GM21423 (cell line): ENCODE measurements at regions not wholly inside any gene's neighbourhood (a gene's known extent, or its start where the extent isn't known, plus 50 kb on each side); places are given as distances from the start of the nearest gene placed in this dataset.
"Not testable (repeated sequence)": the region's sequence is repeated elsewhere in the genome, so short reads cannot be mapped to it uniquely, and the experiment has no call there.

ENCODE experiments used
- ATAC-seq: cut with Tn5 transposase; IDR thresholded peaks from one replicate; pipeline ENCODE4 v1.9.1; 2021; ENCODE audit warnings: mild to moderate bottlenecking, moderate library complexity; ENCODE audit not compliant: unreplicated experiment

- ATAC-seq, result no peak
Observed at GRCh38 chr2:2472881-2473280, 141.8 kb upstream of the MYT1L start.

GRCh38 chr2:2472044-2472443 is 141.0 kb upstream of the MYT1L start:
- no peak for ATAC-seq

DNA sequence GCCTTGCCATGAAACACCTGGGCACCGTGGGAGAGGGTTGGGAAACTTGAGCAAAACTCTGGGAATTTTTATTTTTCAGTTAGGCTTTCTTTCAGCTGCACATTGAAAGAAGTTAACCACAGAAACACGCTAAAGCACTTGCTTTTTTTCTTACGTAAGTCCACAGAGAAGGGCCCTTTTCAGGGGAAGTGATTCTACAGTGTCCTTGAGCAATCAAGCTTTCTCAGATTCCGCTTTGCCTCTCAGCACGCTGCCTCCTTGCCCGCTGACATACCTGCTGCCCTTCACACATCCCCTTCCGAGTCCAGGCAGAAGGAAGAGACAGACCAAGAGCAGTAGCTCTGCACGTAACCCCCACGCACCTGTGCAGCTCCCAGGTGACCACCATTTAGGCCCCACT is 135.5 kb upstream of the MYT1L start:
- ATAC-seq, result no peak

DNA sequence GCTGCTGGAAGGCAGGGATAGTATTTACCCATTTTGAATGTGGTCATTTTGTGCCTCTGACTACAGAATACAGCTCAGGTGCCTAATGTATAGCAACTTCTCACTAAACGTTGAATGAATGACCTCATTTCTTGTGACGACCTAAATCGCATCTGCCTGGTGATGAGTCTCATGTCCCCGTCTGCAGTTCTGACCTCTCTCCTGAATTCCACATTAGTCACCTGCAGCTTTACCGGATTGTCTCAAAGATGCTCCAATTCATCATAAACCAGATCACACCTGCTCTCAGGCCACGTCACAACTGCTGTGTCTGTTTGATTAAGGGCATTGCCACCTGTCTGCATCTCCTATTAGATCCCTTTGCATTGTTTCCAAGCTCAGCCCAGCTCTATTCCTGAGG is 133.6 kb upstream of the MYT1L start:
- ATAC-seq, result no peak

GRCh38 chr2:2464094-2464493 is 133.0 kb upstream of the MYT1L start:
- ATAC-seq, result no peak

- ATAC-seq, result no peak
Observed at GRCh38 chr2:2456721-2457120, 125.6 kb upstream of the MYT1L start.

DNA sequence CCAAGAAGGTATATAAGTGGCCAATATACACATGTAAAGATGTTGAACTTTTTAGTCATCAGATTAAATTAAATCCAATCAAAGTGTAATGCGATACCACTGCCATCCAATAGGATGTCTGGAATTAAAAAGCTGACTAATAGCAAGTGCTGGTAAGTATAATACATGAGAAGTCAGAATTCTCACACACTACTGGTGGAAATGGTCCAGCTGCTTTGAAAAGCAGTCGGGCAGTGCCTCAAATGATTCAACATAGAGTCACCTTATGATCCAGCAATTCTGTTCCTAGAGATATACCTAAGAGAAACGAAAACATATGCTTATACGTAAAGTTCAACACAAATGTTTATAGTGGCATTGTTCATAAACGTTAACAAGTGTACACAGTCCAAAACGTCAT is 124.1 kb upstream of the MYT1L start:
- ATAC-seq, result no peak

- ATAC-seq, result no peak
Observed at GRCh38 chr2:2452961-2453360, 121.9 kb upstream of the MYT1L start.

- ATAC-seq, result not testable (repeated sequence)
Observed at GRCh38 chr2:2451275-2451674, 120.2 kb upstream of the MYT1L start.

- ATAC-seq, result no peak
Observed at GRCh38 chr2:2448178-2448577, 117.1 kb upstream of the MYT1L start.

DNA sequence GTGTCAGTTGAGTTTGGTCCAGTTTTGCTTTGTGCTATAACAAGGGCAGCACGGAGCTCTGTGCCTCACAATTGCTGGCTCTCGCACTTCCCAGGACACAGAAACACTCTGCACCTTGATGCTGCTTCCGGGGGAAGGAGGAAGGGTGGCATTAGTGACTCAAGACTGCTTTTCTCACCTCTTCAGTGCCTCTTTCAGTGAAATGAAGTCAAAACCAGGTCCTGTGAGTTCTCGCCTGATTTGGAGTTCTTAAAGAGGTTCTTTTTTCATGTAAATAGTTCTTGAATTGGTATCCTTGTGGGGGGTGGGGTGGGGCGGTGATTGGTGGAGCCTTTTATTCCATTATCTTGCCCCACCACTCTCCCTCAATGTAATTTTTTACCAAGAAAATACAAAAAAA is 91.5 kb upstream of the MYT1L start:
- ATAC-seq, result no peak

DNA sequence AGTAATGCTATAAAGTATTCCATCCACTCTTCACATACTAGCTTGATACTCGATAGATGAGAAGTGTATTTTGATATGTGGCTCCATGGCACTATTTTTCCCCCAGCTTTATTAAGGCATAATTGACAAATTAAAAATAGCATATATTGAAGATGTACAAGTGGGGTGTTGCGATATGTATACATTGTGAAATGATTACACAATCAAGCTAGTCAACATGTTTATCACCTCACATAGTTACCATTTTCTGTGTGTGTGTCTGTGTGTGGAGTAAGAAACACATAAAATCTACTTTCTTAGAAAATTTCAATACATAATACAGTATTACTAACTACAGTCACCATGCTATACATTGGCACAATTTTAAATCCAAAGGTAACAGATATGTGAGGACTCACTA is 82.5 kb upstream of the MYT1L start:
- ATAC-seq, result no peak

- ATAC-seq, result no peak
Observed at GRCh38 chr2:2410987-2411386, 79.9 kb upstream of the MYT1L start.

DNA sequence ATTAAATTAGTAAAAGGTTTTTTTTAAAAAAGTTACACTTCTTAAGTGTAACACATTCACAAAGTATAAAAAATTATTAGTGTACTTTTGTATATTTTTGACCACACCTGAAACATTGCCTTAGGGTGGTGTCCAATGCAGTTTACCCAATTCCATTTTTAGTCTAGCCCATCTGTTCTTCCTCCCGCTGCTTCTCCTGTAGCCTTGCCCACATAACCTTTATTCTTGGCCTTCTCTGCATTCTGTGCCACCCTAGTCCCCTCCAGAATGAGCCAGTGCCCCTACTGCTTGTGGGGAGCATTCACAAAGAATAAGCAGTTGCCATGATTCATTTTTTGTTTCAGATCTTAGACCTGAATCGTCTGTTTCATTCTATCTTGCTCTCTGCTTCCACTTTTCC is 78.4 kb upstream of the MYT1L start:
- no peak for ATAC-seq

DNA sequence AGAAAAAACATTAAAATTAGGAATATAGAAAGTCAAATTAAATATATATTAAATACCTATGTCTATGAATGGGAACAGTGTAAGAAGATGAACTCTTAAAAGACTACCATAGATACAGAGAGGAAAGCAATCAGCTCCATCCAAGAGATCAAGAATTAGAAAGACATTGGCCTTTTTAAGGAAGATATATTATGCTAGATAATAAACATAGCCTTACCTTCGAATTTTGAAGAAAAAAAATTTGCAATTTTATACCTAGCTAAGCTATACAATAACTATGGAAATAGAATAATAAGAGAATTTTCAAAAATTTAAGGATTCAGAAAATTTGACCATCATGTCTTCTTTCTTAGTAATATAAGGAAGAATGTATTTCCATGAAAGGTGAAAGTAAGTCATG is 74.7 kb upstream of the MYT1L start:
- no peak for ATAC-seq

- ATAC-seq, result no peak
Observed at GRCh38 chr2:2400286-2401038, 69.4 kb upstream of the MYT1L start.

- no peak for ATAC-seq
Observed at GRCh38 chr2:2399396-2399795, 68.3 kb upstream of the MYT1L start.

- ATAC-seq, result no peak
Observed at GRCh38 chr2:2392332-2392731, 61.3 kb upstream of the MYT1L start.

DNA sequence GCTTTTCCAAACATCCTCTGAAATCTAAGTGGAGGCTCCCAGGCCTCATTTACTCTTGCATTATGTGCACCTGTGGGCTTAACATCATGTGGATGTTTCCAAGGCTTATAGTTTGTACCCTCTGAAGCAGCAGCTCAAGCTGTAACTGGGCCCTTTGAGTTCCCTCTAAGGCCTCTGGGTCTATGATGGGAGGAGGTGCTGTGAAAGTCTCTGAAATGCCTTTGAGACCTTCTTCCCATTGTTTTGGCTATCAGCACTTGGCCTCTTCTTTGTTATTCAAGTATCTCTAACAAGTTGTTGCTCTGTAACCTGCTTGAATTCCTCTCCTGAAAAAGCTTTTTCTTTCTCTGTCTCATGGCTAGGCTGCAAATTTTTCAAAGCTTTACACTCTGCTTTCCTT is 58.1 kb upstream of the MYT1L start:
- no peak for ATAC-seq
